ENCODE measurements at regions not wholly inside any gene's neighbourhood (a gene's known extent, or its start where the extent isn't known, plus 50 kb on each side); places are given as distances from the start of the nearest gene placed in this dataset.

DNA sequence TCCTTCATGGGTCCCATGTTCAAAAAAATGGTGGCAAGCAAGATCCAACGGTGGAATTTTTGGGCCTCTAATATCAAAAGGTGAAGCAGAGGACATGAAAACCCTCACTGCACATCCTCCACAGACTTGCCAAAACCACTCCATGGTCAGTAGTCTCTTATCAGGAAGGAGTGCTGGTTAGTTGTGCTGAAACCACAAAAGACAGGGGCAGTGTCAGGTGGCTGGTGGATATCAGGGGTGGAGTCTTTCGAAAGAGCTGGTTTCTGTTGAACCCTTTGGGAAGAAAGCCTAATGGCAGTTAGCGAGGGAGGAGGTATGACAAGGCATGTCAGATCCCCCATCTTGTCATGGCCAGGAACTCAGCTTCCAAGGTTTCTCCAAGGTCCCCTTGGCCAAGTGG lies 395.9 kb upstream of the CAMK1G start:
- TF ChIP-seq, protein P1, sequence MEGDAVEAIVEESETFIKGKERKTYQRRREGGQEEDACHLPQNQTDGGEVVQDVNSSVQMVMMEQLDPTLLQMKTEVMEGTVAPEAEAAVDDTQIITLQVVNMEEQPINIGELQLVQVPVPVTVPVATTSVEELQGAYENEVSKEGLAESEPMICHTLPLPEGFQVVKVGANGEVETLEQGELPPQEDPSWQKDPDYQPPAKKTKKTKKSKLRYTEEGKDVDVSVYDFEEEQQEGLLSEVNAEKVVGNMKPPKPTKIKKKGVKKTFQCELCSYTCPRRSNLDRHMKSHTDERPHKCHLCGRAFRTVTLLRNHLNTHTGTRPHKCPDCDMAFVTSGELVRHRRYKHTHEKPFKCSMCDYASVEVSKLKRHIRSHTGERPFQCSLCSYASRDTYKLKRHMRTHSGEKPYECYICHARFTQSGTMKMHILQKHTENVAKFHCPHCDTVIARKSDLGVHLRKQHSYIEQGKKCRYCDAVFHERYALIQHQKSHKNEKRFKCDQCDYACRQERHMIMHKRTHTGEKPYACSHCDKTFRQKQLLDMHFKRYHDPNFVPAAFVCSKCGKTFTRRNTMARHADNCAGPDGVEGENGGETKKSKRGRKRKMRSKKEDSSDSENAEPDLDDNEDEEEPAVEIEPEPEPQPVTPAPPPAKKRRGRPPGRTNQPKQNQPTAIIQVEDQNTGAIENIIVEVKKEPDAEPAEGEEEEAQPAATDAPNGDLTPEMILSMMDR (IDR thresholded peaks at IDR 0.05): no peak
- TF ChIP-seq TCF7L2 (IDR thresholded peaks at IDR 0.05; ENCODE audit: low read depth, low read length) (no peak), POLR2AphosphoS5 (IDR thresholded peaks at IDR 0.05; ENCODE audit: low read depth, low read length) (no peak), SIN3A (IDR thresholded peaks at IDR 0.05; ENCODE audit: borderline replicate concordance, insufficient read depth, low read depth, low read length) (no peak)
- TF ChIP-seq, protein P2, sequence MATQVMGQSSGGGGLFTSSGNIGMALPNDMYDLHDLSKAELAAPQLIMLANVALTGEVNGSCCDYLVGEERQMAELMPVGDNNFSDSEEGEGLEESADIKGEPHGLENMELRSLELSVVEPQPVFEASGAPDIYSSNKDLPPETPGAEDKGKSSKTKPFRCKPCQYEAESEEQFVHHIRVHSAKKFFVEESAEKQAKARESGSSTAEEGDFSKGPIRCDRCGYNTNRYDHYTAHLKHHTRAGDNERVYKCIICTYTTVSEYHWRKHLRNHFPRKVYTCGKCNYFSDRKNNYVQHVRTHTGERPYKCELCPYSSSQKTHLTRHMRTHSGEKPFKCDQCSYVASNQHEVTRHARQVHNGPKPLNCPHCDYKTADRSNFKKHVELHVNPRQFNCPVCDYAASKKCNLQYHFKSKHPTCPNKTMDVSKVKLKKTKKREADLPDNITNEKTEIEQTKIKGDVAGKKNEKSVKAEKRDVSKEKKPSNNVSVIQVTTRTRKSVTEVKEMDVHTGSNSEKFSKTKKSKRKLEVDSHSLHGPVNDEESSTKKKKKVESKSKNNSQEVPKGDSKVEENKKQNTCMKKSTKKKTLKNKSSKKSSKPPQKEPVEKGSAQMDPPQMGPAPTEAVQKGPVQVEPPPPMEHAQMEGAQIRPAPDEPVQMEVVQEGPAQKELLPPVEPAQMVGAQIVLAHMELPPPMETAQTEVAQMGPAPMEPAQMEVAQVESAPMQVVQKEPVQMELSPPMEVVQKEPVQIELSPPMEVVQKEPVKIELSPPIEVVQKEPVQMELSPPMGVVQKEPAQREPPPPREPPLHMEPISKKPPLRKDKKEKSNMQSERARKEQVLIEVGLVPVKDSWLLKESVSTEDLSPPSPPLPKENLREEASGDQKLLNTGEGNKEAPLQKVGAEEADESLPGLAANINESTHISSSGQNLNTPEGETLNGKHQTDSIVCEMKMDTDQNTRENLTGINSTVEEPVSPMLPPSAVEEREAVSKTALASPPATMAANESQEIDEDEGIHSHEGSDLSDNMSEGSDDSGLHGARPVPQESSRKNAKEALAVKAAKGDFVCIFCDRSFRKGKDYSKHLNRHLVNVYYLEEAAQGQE (IDR thresholded peaks at IDR 0.05; ENCODE audit: insufficient read depth in 1 of 2, low read depth in 2 of 2, low read length in 1 of 2): no peak
